ENCODE measurements at regions not wholly inside any gene's neighbourhood (a gene's known extent, or its start where the extent isn't known, plus 50 kb on each side); places are given as distances from the start of the nearest gene placed in this dataset.

DNA sequence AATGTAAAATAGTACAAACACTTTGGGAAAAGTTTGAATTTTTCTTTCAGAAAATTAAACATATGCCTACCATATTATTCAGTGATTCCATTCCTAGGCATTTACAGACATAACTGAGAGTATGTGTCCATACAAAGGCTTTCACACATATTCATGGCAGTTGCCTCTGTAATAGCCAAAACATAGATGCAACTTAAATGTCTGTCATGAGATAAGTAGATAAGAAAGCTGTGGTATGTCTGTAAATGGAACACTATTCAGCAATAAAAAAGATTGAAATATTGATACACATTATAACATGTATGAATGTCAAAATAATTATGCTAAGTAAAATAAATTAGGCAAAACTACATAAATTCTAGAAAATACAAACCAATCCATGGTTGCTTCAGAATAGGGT, 964.5 kb upstream of the MBL2 start:
- no peaks in the 10 kb centered on the region for H3K4me1 Mint-ChIP-seq (ENCODE audit: insufficient read depth, unreplicated experiment)
- H3K27me3 Mint-ChIP-seq (ENCODE audit: insufficient read depth, unreplicated experiment) = no peaks in the 10 kb centered on the region
- no peak overlapping the region for H3K4me3 Mint-ChIP-seq (ENCODE audit: unreplicated experiment)
- no peak for TF ChIP-seq CTCF (IDR thresholded peaks at IDR 0.05; ENCODE audit: unreplicated experiment)
- no peak for DNase-seq (ENCODE audit: unreplicated experiment)
- H3K36me3 Mint-ChIP-seq (ENCODE audit: insufficient read depth, unreplicated experiment) = no peaks in the 10 kb centered on the region
- CTCF ChIA-PET = no interaction called here
- H3K9me3 Mint-ChIP-seq (ENCODE audit: unreplicated experiment) = no peaks in the 10 kb centered on the region
- no peak overlapping the region for H3K27ac Mint-ChIP-seq (ENCODE audit: low read depth, unreplicated experiment)
- intact Hi-C loops (cut with micrococcal nuclease) = no loop called here
- no TSS peak for BruUV-seq (replicated peaks)
- POLR2A ChIA-PET = no interaction called here

- intact Hi-C loops (cut with micrococcal nuclease) = no loop called here
- H3K27me3 Mint-ChIP-seq (ENCODE audit: insufficient read depth, unreplicated experiment) = no peaks in the 10 kb centered on the region
- no peak for DNase-seq (ENCODE audit: unreplicated experiment)
- BruUV-seq (replicated peaks) = no TSS peak
- no peak overlapping the region for H3K27ac Mint-ChIP-seq (ENCODE audit: low read depth, unreplicated experiment)
- ChIA-PET POLR2A (no interaction called here), CTCF (interaction anchor here (1.2 kb wide), 1 partner anchor 411 kb away, joined by 3 read pairs; no protein-coding TSS in a partner anchor)
- H3K9me3 Mint-ChIP-seq (ENCODE audit: unreplicated experiment) = no peaks in the 10 kb centered on the region
- H3K36me3 Mint-ChIP-seq (ENCODE audit: insufficient read depth, unreplicated experiment) = no peaks in the 10 kb centered on the region
- no peak overlapping the region for H3K4me3 Mint-ChIP-seq (ENCODE audit: unreplicated experiment)
- H3K4me1 Mint-ChIP-seq (ENCODE audit: insufficient read depth, unreplicated experiment) = no peaks in the 10 kb centered on the region
- TF ChIP-seq CTCF (IDR thresholded peaks at IDR 0.05; ENCODE audit: unreplicated experiment) = no peak
Observed at GRCh38 chr10:53726921-53727320, 954.3 kb upstream of the MBL2 start.

DNA sequence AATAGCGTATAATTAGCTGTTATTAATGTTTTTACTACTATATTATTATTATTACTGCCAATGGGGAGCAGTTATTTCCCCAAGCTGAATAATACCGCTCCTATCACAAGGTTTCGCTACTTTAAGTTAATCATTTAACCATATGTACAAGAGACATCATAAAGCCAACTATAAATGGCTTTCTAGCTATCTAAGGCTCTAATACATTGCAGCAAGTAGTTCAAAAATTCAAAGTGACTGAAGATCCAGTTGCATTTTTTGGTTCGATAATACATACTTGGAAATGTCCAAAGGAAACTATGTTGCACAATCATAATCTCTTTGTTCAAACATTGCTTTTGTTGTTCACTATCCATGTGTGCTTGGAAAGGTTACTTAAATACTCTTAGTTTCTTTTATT, 952.0 kb upstream of the MBL2 start:
- Mint-ChIP-seq H3K36me3 (ENCODE audit: insufficient read depth, unreplicated experiment) (no peaks in the 10 kb centered on the region), H3K4me1 (ENCODE audit: insufficient read depth, unreplicated experiment) (no peaks in the 10 kb centered on the region), H3K9me3 (ENCODE audit: unreplicated experiment) (no peaks in the 10 kb centered on the region), H3K27me3 (ENCODE audit: insufficient read depth, unreplicated experiment) (no peaks in the 10 kb centered on the region), H3K4me3 (ENCODE audit: unreplicated experiment) (no peak overlapping the region), H3K27ac (ENCODE audit: low read depth, unreplicated experiment) (no peak overlapping the region)
- intact Hi-C loops (cut with micrococcal nuclease) = no loop called here
- ChIA-PET POLR2A (no interaction called here), CTCF (interaction anchor here (0.8 kb wide), 1 partner anchor 38 kb away, joined by 3 read pairs; no protein-coding TSS in a partner anchor)
- DNase-seq (ENCODE audit: unreplicated experiment) = no peak
- BruUV-seq (replicated peaks) = no TSS peak
- TF ChIP-seq CTCF (IDR thresholded peaks at IDR 0.05; ENCODE audit: unreplicated experiment) = no peak

DNA sequence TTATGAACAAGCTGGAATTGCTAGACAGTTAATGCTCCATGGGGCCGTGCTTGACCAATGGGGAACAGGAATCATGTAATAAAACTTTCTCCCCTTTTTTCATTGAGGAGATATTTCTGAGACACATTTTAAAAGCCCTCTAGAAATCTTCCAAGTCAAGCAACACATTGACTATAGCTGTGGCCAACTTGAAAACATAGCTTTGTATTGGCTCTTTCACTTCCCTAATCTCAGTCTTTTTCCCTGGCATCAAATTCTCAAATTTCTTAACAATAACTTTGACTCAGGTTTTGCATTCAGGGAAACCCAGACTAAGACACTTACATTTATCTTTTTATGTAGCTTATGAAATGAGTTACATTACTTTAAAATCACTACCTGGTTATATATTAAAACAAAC, 947.1 kb upstream of the MBL2 start:
- DNase-seq (ENCODE audit: unreplicated experiment) = no peak
- no peak overlapping the region for H3K4me3 Mint-ChIP-seq (ENCODE audit: unreplicated experiment)
- H3K36me3 Mint-ChIP-seq (ENCODE audit: insufficient read depth, unreplicated experiment) = no peaks in the 10 kb centered on the region
- H3K4me1 Mint-ChIP-seq (ENCODE audit: insufficient read depth, unreplicated experiment) = no peaks in the 10 kb centered on the region
- intact Hi-C loops (cut with micrococcal nuclease) = no loop called here
- BruUV-seq (replicated peaks) = no TSS peak
- H3K27me3 Mint-ChIP-seq (ENCODE audit: insufficient read depth, unreplicated experiment) = no peaks in the 10 kb centered on the region
- ChIA-PET CTCF (interaction anchor here (0.6 kb wide), 1 partner anchor 716 kb away, joined by 4 read pairs; no protein-coding TSS in a partner anchor), POLR2A (no interaction called here)
- H3K27ac Mint-ChIP-seq (ENCODE audit: low read depth, unreplicated experiment) = no peak overlapping the region
- no peaks in the 10 kb centered on the region for H3K9me3 Mint-ChIP-seq (ENCODE audit: unreplicated experiment)
- no peak for TF ChIP-seq CTCF (IDR thresholded peaks at IDR 0.05; ENCODE audit: unreplicated experiment)
